ENCODE measurements at regions not wholly inside any gene's neighbourhood (a gene's known extent, or its start where the extent isn't known, plus 50 kb on each side); places are given as distances from the start of the nearest gene placed in this dataset.

- no peak for TF ChIP-seq CTCF (IDR thresholded peaks at IDR 0.05; ENCODE audit: insufficient read depth, low read length, missing control alignments)
- CTCF ChIA-PET, result interaction anchor here (1.0 to 1.3 kb wide), 3 partner anchors 10 to 53 kb away, joined by 3 to 4 read pairs (median 4); no protein-coding TSS in a partner anchor
- POLR2A ChIA-PET, result no interaction called here
- H3K4me3 ChIP-seq (ENCODE audit: low read depth, low read length), result no peak overlapping the region
- no peak for DNase-seq (ENCODE audit: low read depth, low spot score)
These were observed 312.2 kb upstream of the ZNF717 start for GRCh38 chr3:76097589-76097969.

DNA sequence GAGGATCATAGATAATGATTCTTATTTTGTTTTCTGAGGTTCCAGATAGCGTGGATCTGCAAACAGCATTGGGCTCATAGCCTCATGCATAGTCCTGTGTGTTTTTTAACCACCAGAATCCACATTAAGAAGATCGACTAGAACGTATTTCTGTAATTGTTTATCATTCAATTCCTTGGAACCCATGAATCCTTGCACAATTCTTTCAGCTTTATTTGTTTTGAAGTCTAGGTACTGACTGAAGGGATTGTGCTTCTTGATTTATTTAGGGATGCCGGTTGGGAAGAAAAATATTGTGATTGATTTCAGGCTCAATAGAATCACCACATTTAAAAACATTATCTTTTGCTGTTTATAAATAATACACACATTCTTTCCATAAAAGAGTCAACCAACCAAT, 314.6 kb upstream of the ZNF717 start:
- ChIA-PET CTCF (no interaction called here), POLR2A (no interaction called here)
- DNase-seq (ENCODE audit: low read depth, low spot score), result no peak

DNA sequence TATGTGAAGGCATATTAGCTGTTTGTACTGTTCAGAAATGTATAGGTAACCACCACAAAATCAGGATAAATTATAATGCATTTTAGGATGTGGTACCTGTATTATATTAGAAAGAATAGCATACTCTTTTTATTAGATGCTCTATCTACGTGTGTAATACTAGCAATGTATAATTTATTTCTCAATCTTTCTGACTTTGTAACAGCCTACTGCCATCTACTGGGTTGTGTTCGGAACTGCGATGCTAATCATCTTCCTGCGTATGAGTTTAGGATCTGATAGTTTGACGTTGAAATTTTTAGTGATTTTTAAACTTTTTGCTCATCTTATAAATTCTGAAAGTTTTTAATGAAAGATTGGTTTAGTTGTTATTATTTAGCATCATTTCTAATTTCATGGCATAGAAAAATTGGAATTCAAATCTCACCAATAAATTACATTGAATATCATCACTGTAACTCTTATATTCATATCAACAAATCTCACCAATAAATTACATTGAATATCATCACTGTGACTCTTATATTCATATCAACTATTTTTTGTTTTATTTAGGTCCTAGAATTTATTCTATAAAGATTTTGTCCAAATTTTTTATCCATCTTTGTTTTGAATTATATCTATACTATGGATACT, 322.7 kb upstream of the ZNF717 start:
- CTCF ChIA-PET, result interaction anchor here (0.6 to 1.8 kb wide), 7 partner anchors 11 to 291 kb away, joined by 3 to 5 read pairs (median 4); no protein-coding TSS in a partner anchor
- POLR2A ChIA-PET, result no interaction called here
- no peak overlapping the region for H3K4me3 ChIP-seq (ENCODE audit: low read depth, low read length)
- peak; percentile 4 for DNase-seq (ENCODE audit: low read depth, low spot score)
- peak; percentile 54 for TF ChIP-seq CTCF (IDR thresholded peaks at IDR 0.05; ENCODE audit: insufficient read depth, low read length, missing control alignments)

More for the DNA sequence above, 314.6 kb upstream of the ZNF717 start:
- no peak overlapping the region for H3K4me3 ChIP-seq (ENCODE audit: low read depth, low read length)
- TF ChIP-seq CTCF (IDR thresholded peaks at IDR 0.05; ENCODE audit: insufficient read depth, low read length, missing control alignments), result no peak

DNA sequence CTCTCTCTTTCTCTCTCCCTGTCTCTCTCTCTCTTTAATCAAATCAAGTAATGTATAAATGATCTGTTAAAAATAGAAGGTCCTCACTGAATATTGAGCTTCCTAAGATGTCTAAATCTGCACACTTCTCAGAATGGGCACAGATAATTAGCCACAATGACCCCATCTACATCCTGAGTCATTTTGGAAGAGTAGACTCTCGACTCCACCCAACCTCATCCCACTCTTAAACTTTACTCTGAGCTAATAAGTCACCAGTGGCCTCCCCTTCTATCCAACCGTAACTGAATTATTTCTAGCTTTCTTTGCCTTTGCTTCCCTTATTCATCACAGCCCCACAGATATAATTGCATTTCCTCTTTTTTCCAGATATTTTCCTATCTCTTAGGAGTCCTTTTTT, 326.5 kb upstream of the ZNF717 start:
- ChIA-PET CTCF (interaction anchor here (1.6 kb wide), 1 partner anchor 89 kb away, joined by 4 read pairs; no protein-coding TSS in a partner anchor), POLR2A (no interaction called here)
- no peak for TF ChIP-seq CTCF (IDR thresholded peaks at IDR 0.05; ENCODE audit: insufficient read depth, low read length, missing control alignments)
- DNase-seq (ENCODE audit: low read depth, low spot score), result no peak
- no peak overlapping the region for H3K4me3 ChIP-seq (ENCODE audit: low read depth, low read length)

GRCh38 chr3:76122007-76122406, 336.7 kb upstream of the ZNF717 start:
- CTCF ChIA-PET, result interaction anchor here (1.1 kb wide), 1 partner anchor 12 kb away, joined by 3 read pairs; no protein-coding TSS in a partner anchor
- POLR2A ChIA-PET, result no interaction called here

GRCh38 chr3:76129441-76129840, 344.1 kb upstream of the ZNF717 start:
- TF ChIP-seq CTCF (IDR thresholded peaks at IDR 0.05; ENCODE audit: insufficient read depth, low read length, missing control alignments), result no peak
- CTCF ChIA-PET, result no interaction called here
- no peak for DNase-seq (ENCODE audit: low read depth, low spot score)
- H3K4me3 ChIP-seq (ENCODE audit: low read depth, low read length), result no peak overlapping the region
- POLR2A ChIA-PET, result no interaction called here

More at GRCh38 chr3:76122007-76122406, 336.7 kb upstream of the ZNF717 start:
- no peak for TF ChIP-seq CTCF (IDR thresholded peaks at IDR 0.05; ENCODE audit: insufficient read depth, low read length, missing control alignments)
- no peak overlapping the region for H3K4me3 ChIP-seq (ENCODE audit: low read depth, low read length)
- no peak for DNase-seq (ENCODE audit: low read depth, low spot score)

Measured in AG04449 (cell line).